GM23338 (cell line): ENCODE measurements at regions not wholly inside any gene's neighbourhood (a gene's known extent, or its start where the extent isn't known, plus 50 kb on each side); places are given as distances from the start of the nearest gene placed in this dataset.

ENCODE experiments used
- ATAC-seq: fragments of 200-7000 bp; cut with Tn5 transposase; 3 replicates; pipeline ENCODE4 v1.9.1; 2020
- DNase-seq: peaks from one replicate; pipeline ENCODE4 v3.0.0-alpha.2; 2015; ENCODE audit warnings: low spot score
- H2AFZ ChIP-seq: fragments of 200-600 bp; sonication (generic); 2 replicates; pipeline ENCODE4 v1.8.0; 2016; ENCODE audit warnings: antibody characterized with exemption, mild to moderate bottlenecking, moderate library complexity
- H3F3A ChIP-seq: fragments of 200-600 bp; sonication (generic); replicated peaks from 2 replicates; pipeline ENCODE4 v1.8.0; 2017; ENCODE audit warnings: antibody characterized with exemption, mixed run types, low read depth
- H3K27ac ChIP-seq: fragments of 200-600 bp; sonication (generic); 2 replicates; pipeline ENCODE4 v1.6.1; 2016; ENCODE audit warnings: low read depth
- H3K27me3 ChIP-seq: fragments of 200-600 bp; sonication (generic); 2 replicates; pipeline ENCODE4 v1.8.0; 2016; ENCODE audit warnings: mild to moderate bottlenecking, mixed run types, moderate library complexity; ENCODE audit not compliant: insufficient read depth
- H3K36me3 ChIP-seq: fragments of 200-600 bp; sonication (generic); 2 replicates; pipeline ENCODE4 v1.8.0; 2016; ENCODE audit warnings: mild to moderate bottlenecking; ENCODE audit not compliant: insufficient read depth
- H3K4me1 ChIP-seq: fragments of 200-600 bp; sonication (generic); 2 replicates; pipeline ENCODE4 v1.8.0; 2016; ENCODE audit warnings: mild to moderate bottlenecking, moderate library complexity; ENCODE audit not compliant: insufficient read depth
- H3K4me2 ChIP-seq: fragments of 200-600 bp; sonication (generic); 2 replicates; pipeline ENCODE4 v1.7.1; 2017; ENCODE audit warnings: mixed run types
- H3K4me3 ChIP-seq: fragments of 200-600 bp; sonication (generic); 2 replicates; pipeline ENCODE4 v1.6.1; 2016; ENCODE audit warnings: mixed run types
- H3K79me2 ChIP-seq: fragments of 200-600 bp; sonication (generic); replicated peaks from 2 replicates; pipeline ENCODE4 v1.8.0; 2017; ENCODE audit warnings: mild to moderate bottlenecking; ENCODE audit not compliant: insufficient read depth
- H3K9me2 ChIP-seq: fragments of 200-600 bp; sonication (generic); 2 replicates; pipeline ENCODE4 v1.8.0; 2017; ENCODE audit not compliant: insufficient read depth
- H4K20me1 ChIP-seq: fragments of 200-600 bp; sonication (generic); replicated peaks from 2 replicates; pipeline ENCODE4 v1.8.0; 2017; ENCODE audit warnings: mild to moderate bottlenecking; ENCODE audit not compliant: insufficient read depth
- H3K27ac Mint-ChIP-seq: 2 replicates; pipeline ENCODE4 v1.8.0; 2020; ENCODE audit warnings: inconsistent platforms, mild to moderate bottlenecking, moderate library complexity, mixed read lengths
- H3K27me3 Mint-ChIP-seq: 3 replicates; pipeline ENCODE4 v1.8.0; 2022; ENCODE audit warnings: low read depth, mild to moderate bottlenecking, moderate library complexity, mixed read lengths, inconsistent platforms; ENCODE audit not compliant: insufficient read depth, poor library complexity
- H3K36me3 Mint-ChIP-seq: 3 replicates; pipeline ENCODE4 v1.8.0; 2021; ENCODE audit warnings: low read depth, mild to moderate bottlenecking, inconsistent platforms, moderate library complexity, mixed read lengths
- H3K4me1 Mint-ChIP-seq: 3 replicates; pipeline ENCODE4 v1.8.0; 2020; ENCODE audit warnings: mild to moderate bottlenecking, inconsistent platforms, mixed read lengths
- H3K4me3 Mint-ChIP-seq: 3 replicates; pipeline ENCODE4 v1.8.0; 2021; ENCODE audit warnings: moderate library complexity, mild to moderate bottlenecking, inconsistent platforms, mixed read lengths
- H3K9me3 Mint-ChIP-seq: 3 replicates; pipeline ENCODE4 v1.8.0; 2020; ENCODE audit warnings: moderate library complexity, mild to moderate bottlenecking, inconsistent platforms, mixed read lengths
- CREB1 ChIP-seq: fragments of 250-450 bp; sonication (Bioruptor Pico); IDR thresholded peaks from 2 replicates; pipeline ENCODE4 v1.5.0; 2020; ENCODE audit warnings: low read depth, mild to moderate bottlenecking, moderate library complexity
- EZH2 ChIP-seq: fragments of 200-600 bp; sonication (generic); IDR thresholded peaks from one replicate; pipeline ENCODE4 v1.8.0; 2017; ENCODE audit warnings: antibody characterized with exemption, mild to moderate bottlenecking, low read depth; ENCODE audit not compliant: unreplicated experiment
- EZH2phosphoT487 ChIP-seq: fragments of 200-600 bp; sonication (generic); IDR thresholded peaks from one replicate; pipeline ENCODE4 v1.8.1; 2018; ENCODE audit warnings: antibody characterized with exemption; ENCODE audit not compliant: unreplicated experiment
- JUNB ChIP-seq: IDR thresholded peaks from one replicate; pipeline ENCODE4 v1.6.1; 2016; ENCODE audit warnings: antibody characterized with exemption; ENCODE audit not compliant: unreplicated experiment
- NANOG ChIP-seq: IDR thresholded peaks from 2 replicates; pipeline ENCODE4 v1.6.1; 2016; ENCODE audit warnings: antibody characterized with exemption, borderline replicate concordance
- STAT1 ChIP-seq: IDR thresholded peaks from one replicate; pipeline ENCODE4 v1.6.1; 2016; ENCODE audit warnings: antibody characterized with exemption; ENCODE audit not compliant: unreplicated experiment
- ZNF114 ChIP-seq: fragments of 250-450 bp; sonication (Bioruptor Pico); IDR thresholded peaks from 2 replicates; pipeline ENCODE4 v1.5.0; 2020; ENCODE audit warnings: mild to moderate bottlenecking, moderate library complexity
- ZNF331 ChIP-seq: fragments of 250-450 bp; sonication (Bioruptor Pico); IDR thresholded peaks from 2 replicates; pipeline ENCODE4 v1.5.0; 2020; ENCODE audit warnings: low read depth, mild to moderate bottlenecking, moderate library complexity
- TF ChIP-seq, protein P1 (sequence below): IDR thresholded peaks from one replicate; pipeline ENCODE4 v1.6.1; 2018; ENCODE audit warnings: antibody characterized with exemption; ENCODE audit not compliant: unreplicated experiment
- TF ChIP-seq, protein P2 (sequence below), 2 experiments: fragments of 200-600 bp in 1 of 2; sonication (generic) in 1 of 2; conservative IDR thresholded peaks; 2 replicates each; pipeline versions ENCODE4 v1.5.1 to v1.6.1; 2016 to 2017; ENCODE audit warnings: antibody characterized with exemption in 2 of 2, low read depth in 2 of 2, mild to moderate bottlenecking in 2 of 2, moderate library complexity in 1 of 2

DNA sequence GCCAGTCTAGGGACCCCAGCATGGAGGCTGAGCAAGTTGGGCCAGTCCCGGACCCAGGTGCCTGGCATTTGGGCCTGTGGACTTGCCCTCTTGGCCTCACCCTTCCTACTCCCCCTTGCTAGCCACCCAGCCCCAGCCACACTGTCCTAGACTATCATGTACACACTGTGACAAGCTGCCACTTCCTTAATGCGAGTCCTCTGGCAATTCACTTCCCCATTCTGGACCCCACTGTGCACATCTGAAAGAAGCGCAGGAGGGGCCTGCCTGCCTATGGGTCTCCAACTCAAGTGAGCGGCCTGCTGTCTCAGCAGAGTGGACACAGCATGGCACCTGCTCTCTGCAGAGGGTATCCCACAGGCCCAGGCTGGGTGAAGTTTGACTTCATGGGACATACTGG is 68.5 kb upstream of the LMO1 start (continued):
- TF ChIP-seq, protein P1, sequence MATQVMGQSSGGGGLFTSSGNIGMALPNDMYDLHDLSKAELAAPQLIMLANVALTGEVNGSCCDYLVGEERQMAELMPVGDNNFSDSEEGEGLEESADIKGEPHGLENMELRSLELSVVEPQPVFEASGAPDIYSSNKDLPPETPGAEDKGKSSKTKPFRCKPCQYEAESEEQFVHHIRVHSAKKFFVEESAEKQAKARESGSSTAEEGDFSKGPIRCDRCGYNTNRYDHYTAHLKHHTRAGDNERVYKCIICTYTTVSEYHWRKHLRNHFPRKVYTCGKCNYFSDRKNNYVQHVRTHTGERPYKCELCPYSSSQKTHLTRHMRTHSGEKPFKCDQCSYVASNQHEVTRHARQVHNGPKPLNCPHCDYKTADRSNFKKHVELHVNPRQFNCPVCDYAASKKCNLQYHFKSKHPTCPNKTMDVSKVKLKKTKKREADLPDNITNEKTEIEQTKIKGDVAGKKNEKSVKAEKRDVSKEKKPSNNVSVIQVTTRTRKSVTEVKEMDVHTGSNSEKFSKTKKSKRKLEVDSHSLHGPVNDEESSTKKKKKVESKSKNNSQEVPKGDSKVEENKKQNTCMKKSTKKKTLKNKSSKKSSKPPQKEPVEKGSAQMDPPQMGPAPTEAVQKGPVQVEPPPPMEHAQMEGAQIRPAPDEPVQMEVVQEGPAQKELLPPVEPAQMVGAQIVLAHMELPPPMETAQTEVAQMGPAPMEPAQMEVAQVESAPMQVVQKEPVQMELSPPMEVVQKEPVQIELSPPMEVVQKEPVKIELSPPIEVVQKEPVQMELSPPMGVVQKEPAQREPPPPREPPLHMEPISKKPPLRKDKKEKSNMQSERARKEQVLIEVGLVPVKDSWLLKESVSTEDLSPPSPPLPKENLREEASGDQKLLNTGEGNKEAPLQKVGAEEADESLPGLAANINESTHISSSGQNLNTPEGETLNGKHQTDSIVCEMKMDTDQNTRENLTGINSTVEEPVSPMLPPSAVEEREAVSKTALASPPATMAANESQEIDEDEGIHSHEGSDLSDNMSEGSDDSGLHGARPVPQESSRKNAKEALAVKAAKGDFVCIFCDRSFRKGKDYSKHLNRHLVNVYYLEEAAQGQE = no peak
- TF ChIP-seq NANOG (no peak), ZNF331 (no peak), ZNF114 (CRISPR knock-in tag) (no peak), JUNB (no peak), CREB1 (CRISPR knock-in tag) (no peak), EZH2phosphoT487 (no peak), EZH2 (no peak)
- TF ChIP-seq, protein P2, sequence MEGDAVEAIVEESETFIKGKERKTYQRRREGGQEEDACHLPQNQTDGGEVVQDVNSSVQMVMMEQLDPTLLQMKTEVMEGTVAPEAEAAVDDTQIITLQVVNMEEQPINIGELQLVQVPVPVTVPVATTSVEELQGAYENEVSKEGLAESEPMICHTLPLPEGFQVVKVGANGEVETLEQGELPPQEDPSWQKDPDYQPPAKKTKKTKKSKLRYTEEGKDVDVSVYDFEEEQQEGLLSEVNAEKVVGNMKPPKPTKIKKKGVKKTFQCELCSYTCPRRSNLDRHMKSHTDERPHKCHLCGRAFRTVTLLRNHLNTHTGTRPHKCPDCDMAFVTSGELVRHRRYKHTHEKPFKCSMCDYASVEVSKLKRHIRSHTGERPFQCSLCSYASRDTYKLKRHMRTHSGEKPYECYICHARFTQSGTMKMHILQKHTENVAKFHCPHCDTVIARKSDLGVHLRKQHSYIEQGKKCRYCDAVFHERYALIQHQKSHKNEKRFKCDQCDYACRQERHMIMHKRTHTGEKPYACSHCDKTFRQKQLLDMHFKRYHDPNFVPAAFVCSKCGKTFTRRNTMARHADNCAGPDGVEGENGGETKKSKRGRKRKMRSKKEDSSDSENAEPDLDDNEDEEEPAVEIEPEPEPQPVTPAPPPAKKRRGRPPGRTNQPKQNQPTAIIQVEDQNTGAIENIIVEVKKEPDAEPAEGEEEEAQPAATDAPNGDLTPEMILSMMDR (conservative IDR thresholded peaks at IDR 0.05; ENCODE audit: low read depth in 2 of 2) = no peak

DNA sequence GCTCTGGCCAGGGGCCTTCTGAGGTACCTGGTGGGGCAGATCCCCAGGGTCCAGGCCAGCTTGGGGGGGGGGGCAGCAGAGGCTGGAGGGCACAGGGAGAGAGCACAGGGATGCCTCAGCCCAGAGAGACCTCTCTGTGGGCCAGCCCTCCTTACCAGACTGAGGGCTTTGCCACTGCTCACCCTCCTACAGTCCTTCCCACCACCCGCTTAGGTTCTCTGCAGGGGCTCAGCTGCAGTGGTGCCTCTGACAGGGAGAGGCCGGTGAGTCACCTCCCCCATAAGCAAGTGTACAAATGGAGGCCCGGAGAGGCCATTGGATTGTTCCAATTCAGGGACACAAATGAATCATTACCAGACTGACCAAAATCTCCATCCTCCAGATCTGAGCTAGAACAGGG is 68.1 kb upstream of the LMO1 start:
- Histone ChIP-seq H4K20me1 (no peaks in the 10 kb centered on the region), H3K4me3 (no peak overlapping the region), H3K4me2 (no peak overlapping the region), H3K79me2 (no peaks in the 10 kb centered on the region), H3K36me3 (no peaks in the 10 kb centered on the region), H3F3A (no peaks in the 10 kb centered on the region), H3K4me1 (peaks cover 23% of the 10 kb centered on the region; the same call in 1 of the 2 replicates), H3K27ac (no peak overlapping the region), H3K27me3 (no peaks in the 10 kb centered on the region), H2AFZ (no peak overlapping the region), H3K9me2 (no peaks in the 10 kb centered on the region)
- TF ChIP-seq, protein P2 (conservative IDR thresholded peaks at IDR 0.05; ENCODE audit: low read depth in 2 of 2) = no peak
- TF ChIP-seq STAT1 = no peak
- no peak for TF ChIP-seq EZH2
- TF ChIP-seq, protein P1 = no peak
- TF ChIP-seq EZH2phosphoT487 = no peak
- H3K27ac Mint-ChIP-seq = no peak overlapping the region
- peaks cover 40% of the 10 kb centered on the region for H3K4me1 Mint-ChIP-seq
- H3K9me3 Mint-ChIP-seq = no peaks in the 10 kb centered on the region; the same call in 2 of the 3 replicates
- H3K4me3 Mint-ChIP-seq = no peak overlapping the region
- peaks cover 13% of the 10 kb centered on the region for H3K27me3 Mint-ChIP-seq
- ATAC-seq (no peak), DNase-seq (no peak)
- no peaks in the 10 kb centered on the region for H3K36me3 Mint-ChIP-seq
